Activated naive CD4-positive, alpha-beta T cell (primary cell): ENCODE measurements at regions not wholly inside any gene's neighbourhood (a gene's known extent, or its start where the extent isn't known, plus 50 kb on each side); places are given as distances from the start of the nearest gene placed in this dataset.
"Not testable (repeated sequence)": the region's sequence is repeated elsewhere in the genome, so short reads cannot be mapped to it uniquely, and the experiment has no call there.

Experiments
- DNase-seq, 4 experiments: peaks; one replicate each; lab custom pipeline; 2025; lab: John Stamatoyannopoulos, UW

DNA sequence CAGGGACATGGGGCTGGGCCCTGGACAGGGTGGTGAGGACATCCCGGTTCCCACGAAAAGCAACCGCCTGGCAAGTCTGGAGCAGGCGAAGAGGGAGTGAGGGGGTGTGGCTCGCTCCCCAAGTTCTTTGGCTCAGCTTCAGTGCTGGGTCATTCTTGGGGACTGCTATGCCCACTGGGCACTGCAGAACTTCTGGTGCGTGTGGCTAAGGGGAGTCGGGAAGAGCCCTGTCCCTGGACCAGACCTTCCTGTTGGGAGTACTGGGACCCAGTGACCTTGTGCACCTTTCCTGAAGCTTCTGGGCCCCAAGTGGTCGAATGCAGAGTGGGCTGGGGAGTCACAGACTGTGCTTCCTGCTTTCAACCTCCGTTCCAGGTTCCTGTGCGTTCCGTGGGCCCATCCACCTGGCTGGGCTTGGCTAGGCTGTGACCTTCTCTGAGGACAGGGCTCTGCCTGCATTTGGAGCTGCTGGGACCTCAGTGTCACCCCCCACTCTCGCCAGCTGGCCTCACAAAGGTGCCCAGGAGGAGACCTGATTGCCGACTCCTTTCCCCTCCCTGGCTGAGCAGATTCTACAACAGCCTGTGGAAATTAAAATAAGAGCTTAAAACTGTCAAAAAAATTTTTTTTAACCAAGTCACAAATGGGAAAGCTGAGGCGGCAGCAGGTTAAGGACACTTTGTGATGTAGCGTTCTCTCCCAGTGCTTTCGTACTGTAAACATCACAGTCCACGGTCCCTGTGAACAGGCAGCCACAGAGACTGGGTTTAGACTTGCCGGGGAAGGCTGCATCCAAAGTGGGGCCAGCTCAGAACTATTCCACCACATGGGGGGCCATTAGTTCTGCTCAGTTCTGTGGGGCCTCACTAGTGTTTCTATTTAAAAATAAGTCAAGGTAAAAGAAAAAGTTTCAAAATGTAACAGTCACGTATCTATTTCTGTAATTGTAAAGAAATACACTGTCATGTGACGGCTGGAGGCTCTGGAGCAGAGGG is 63.8 kb upstream of the WNT7B start:
- DNase-seq = no peak

DNA sequence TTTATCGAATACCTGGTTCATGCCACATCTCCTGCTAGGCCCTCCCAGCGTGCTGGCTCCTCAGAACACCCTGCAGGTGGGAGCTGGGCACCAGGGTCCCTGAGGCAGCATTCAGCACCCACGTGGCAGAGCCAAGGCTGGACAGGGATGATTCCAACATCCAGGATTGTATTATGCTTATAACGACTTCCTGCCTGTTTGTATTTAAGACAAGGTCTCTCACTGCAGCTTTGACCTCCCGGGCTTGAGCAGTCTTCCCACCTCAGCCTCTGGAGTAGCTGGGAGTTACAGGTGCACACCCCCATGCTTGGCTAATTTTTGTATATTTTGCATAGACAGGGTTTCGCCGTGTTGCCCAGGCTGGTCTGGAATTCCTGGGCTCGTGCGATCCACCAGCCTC is 64.7 kb upstream of the WNT7B start:
- no peak for DNase-seq

DNA sequence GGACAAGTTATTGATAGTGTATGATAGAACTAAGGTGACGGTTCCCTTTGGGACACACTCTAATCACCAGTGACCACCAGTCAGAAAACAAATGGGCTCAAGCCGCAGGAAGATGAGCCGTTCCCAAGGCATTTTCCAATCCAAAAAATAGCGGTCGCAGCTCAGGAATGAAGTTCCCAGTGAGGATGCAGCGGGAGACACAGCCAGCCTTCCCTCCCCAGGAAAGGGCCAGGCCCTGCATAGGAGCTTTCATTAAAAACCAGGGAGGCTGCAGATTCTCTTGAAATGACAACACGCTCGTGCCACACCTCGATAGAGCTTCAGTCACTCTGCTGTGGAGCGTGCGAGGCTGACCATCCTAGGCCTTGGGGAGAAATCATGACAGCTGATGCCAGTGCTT is 65.8 kb upstream of the WNT7B start:
- no peak for DNase-seq

DNA sequence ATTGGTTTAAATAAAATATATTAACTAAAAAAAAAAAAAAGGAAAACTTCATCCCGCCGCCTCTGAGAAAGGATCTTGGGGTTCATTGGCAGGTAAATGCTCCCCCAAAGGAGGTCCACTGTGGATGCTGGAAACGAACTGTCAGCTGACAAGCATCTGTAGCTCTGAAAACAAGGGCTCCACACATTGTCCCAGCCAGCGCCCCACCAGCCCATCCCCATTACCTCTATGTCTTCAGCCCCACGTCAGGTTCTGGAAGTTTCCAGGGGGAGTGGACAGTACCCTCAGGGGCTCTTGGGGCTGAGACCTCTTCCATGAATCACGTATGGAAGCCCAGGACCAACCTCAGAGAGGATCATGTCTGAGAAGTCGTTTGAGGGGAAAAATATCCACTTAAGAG is 66.4 kb upstream of the WNT7B start:
- no peak for DNase-seq

DNA sequence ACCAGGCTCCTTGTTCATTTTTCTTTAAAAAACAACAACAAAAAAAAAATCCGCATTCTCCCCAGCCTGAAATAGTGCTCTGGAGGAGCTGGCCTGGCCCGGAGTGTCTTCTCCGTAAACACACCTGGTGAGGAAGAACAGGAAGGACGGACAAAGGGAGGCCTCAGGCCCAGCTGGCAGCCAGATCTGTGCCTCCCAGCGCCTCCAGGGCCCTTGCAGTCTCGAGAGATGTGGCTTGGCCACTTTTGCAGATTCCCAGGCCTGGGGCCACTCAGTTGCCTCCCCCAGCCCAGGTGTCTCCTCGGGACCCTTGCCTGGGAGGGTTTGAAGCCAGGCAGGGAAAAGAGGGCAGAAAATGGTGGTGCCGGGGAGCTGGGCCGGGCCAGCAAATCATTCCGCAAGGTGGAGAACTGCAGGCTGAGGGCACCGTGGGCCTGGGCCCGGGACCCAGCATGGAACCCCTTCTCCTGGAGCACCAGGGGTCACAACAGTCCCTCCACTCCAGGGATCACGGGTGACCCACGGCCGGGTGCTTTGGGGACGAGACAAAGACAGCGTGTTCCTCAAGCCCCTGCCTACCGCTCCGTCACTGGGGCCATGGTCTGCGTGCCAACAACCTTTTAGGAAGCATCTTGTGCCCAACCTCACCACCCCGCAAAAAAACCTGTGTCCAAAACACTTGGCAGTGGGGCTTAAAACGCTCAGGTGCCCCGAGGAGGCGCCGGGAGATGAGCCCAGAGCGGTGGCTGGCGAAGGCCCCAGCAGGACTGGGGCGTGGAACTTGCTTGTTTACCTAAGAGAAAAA is 67.1 kb upstream of the WNT7B start:
- no peak for DNase-seq

DNA sequence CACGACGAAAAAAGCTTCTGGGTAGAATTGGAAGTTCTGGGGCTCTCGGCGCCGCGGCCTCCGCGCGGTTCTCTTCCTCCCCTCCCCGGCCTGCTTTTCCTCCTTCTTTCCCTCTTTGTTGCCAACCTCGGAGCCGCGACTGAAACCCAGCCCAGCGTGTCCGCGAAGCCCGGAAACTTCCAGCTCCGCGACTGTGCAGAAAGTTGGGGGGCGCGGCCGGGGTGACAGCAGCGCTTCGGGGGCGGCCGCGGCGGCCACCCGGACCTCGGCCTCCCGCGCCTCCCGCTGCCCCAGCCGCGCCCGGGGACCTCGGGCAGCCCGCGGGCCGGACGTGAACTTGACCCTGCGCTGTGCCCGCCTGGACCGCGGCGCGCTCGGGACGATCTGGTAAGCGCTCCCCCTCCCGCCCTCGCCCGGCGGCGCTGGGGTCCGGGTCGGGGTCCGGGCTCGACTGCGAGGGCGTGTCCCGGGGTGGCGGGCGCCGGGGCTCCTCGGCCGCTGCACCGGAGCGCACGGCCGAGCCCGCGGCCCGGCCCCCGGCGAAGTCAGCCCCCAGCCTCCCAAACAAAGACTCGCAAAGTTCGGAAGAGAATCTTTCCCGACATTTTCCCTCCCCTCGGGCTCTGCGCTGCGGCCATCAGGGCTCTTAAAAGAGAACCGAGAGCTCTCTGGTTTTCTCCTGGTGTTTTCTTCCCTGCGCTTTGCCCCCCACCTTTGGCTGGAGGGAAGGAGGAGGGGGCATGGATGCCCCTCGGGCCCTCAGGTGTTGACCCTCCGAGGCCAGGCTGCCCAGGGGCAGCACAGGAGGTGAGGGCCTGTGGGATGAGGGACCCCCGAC is 67.9 kb upstream of the WNT7B start:
- DNase-seq = peak in 2 of 4 experiments; percentile 22 to 30

GRCh38 chr22:46045459-46046298 is 68.7 kb upstream of the WNT7B start:
- DNase-seq = no peak

DNA sequence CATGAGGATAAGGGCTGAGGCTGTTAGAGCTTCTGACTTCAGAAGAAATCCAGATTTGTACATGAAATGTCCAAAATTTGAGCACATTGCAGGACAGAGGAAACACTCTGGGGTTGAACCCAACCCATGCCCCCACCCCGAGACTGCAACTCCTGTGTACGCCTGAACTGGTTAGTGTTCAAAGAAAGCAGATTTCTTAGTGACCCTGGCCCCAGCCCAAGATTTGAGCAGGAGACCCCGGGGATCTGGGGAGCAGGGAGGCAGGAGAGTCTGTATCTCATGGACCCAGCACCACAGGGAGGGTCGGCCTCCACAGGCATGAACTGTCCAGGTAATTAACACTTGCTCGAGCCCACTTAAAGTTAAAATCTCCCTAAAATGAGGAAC is 69.3 kb upstream of the WNT7B start:
- no peak for DNase-seq

GRCh38 chr22:46047226-46047625 is 70.3 kb upstream of the WNT7B start:
- no peak for DNase-seq

- DNase-seq = no peak
These were observed 71.1 kb upstream of the WNT7B start for GRCh38 chr22:46047841-46048595.

- DNase-seq = not testable (repeated sequence)
These were observed 71.7 kb upstream of the WNT7B start for GRCh38 chr22:46048661-46049060.

GRCh38 chr22:46049726-46050450 is 72.9 kb upstream of the WNT7B start:
- DNase-seq = no peak

DNA sequence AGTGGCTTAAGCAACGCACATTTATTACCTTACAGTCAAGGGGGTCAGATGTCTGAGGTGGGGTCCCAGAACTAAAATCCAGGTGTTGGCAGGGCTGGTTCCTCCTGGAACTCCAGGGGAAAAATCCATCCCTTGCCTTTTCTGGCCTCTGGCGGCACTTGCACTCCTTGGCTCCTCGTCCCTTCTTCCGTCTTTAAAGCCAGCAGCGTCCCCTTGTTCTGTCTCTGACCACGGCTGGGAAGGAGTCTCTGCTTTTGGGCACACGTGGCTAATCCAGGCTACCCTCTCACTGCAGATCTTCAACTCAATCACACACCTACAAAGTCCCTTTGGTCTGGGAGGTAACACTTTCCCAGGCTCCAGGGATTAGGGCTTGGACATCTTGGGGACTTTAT is 73.5 kb upstream of the WNT7B start:
- DNase-seq = no peak

DNA sequence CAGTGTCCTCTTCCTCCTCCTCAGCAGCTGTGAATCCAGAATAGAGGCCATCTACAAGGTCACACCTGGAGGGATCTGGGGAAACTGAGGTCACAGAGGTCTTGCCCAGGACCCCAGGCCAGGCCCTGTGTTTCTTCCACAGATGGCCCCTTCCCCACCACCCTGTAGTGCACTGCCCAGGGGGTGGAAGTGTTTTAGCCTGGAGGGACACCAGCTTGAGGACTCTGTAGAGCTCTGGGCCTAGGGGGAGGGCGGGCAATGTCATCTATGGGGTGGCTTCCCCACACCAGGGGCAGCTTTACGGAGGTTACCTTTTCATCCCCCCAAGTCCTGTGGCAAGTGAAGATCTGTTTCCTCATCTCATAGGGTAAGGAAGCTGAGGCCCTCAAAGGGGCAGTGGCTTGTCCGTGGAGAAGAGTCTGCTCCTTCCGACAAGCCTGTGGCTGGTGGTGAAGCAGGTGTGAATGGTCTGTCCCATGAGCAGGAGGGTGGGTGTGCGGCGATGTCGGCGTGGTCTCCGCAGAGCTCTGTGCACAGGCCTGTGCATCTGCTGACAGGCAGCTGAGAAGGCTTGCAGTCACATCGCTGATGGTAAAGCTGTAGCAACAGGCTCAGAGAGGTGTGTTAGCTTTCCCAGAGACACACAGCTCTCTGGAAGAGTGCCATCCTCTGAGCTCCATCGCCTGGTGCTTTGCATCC is 74.1 kb upstream of the WNT7B start:
- no peak for DNase-seq

- DNase-seq = no peak
These were observed 74.7 kb upstream of the WNT7B start for GRCh38 chr22:46051646-46052045.

- no peak for DNase-seq
These were observed 75.4 kb upstream of the WNT7B start for GRCh38 chr22:46052331-46052771.

DNA sequence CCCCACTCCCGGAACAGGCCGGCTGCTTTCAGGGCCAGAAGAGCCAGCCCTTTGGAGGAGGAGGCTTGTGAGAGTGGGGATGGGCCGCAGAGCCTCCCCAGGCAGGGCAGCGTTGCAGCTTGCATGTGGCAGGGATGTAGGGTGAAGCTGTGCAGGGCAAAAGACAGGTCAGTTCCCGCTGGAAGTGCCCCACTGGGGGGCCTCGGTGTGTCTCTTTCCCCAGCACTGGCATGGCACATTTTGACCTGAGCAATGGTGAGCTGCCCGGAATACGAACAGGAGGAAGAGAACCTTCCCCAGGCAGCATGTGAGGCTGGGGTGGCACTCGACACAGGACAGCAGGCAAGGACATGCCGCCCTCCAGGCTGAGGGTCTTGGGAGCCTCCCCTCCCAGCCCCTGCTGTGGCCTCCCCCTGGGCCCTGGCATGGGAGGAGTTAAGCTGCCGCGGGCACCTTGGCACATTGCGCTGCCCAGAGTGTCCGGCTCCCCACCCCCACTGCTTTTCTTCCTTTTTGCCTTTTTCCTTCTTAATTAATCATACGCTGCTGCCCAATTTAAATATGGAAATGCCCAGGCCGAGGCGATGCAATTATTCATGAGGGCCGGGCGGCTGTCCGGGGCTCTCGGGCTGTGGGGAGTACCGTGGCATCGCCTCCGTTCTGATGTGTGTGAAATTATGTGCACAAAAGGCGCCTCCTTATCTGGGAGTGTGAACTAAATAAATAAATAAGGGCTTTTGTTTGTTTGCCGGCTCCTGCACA is 76.0 kb upstream of the WNT7B start:
- DNase-seq = no peak

DNA sequence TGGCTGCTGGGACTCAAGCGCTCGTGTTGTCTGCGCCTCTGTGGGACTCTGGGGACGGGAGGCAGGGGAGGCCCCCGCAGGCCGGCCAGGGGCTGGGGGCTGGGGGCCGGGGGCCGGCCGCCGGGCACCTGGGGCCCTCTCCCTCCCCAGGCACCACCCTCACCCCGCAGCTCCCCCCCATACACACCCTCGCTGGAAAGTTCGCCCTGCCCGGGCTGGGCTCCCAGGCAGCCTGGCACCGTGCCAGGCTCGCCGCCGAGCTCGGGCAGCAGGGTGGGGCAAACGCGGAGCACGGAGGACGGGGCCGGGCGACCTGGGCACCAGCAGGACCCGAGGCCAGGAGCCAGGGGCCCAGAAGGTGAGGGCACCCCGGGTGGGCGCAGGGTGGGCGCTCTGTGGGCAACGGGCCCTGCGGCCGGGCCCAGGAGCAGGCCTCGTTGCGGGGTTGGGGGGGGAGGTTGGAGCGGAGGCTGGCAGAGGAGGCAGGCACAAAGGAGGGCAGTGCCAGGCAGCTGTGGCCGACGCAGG is 76.7 kb upstream of the WNT7B start:
- peak in 2 of 4 experiments; percentile 28 to 52 for DNase-seq
